HG03139 (cell line): ENCODE measurements at regions not wholly inside any gene's neighbourhood (a gene's known extent, or its start where the extent isn't known, plus 50 kb on each side); places are given as distances from the start of the nearest gene placed in this dataset.

Experiments used
- ATAC-seq: cut with Tn5 transposase; IDR thresholded peaks from one replicate; pipeline ENCODE4 v1.9.1; 2021; ENCODE audit not compliant: unreplicated experiment

- no peak for ATAC-seq
These were observed 66.5 kb upstream of the PROX1 start for GRCh38 chr1:213921311-213921710.

- no peak for ATAC-seq
These were observed 66.1 kb upstream of the PROX1 start for GRCh38 chr1:213921712-213922111.

GRCh38 chr1:213925531-213926182 is 62.1 kb upstream of the PROX1 start:
- no peak for ATAC-seq

- no peak for ATAC-seq
These were observed 59.9 kb upstream of the PROX1 start for GRCh38 chr1:213927846-213928245.

GRCh38 chr1:213929398-213929797 is 58.4 kb upstream of the PROX1 start:
- ATAC-seq = no peak

- ATAC-seq = no peak
These were observed 55.9 kb upstream of the PROX1 start for GRCh38 chr1:213931836-213932235.

GRCh38 chr1:213933336-213933735 is 54.4 kb upstream of the PROX1 start:
- ATAC-seq = no peak

- ATAC-seq = no peak
These were observed 53.1 kb upstream of the PROX1 start for GRCh38 chr1:213934649-213935048.

- ATAC-seq = no peak
These were observed 51.2 kb upstream of the PROX1 start for GRCh38 chr1:213936571-213936970.
